ENCODE measurements at regions not wholly inside any gene's neighbourhood (a gene's known extent, or its start where the extent isn't known, plus 50 kb on each side); places are given as distances from the start of the nearest gene placed in this dataset.

DNA sequence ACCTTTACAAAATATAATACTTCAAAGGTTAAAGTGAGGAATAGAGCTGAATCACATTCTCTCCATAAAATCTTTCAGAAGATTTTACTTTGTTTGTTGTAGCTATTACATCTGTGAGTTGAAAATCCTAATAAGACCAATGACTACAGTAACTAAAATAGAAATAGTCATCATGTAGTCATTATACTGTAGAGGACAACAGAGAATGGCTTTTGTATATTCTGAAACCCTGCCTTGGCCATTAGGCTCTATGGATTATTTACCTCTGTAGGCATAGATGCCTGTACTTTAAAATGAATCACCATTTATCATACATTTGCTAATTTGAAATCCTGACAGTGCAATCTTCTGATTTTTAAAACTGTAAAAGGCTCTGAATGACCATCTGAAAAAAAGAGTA lies 923.0 kb downstream of the REEP3 start:
- intact Hi-C loops (cut with DNase I) = no loop called here
- H3K27ac ChIP-seq = no peak overlapping the region
- no peaks in the 10 kb centered on the region for H3K9me3 ChIP-seq
- H3K4me1 ChIP-seq (ENCODE audit: insufficient read depth) = no peaks in the 10 kb centered on the region
- no peaks in the 10 kb centered on the region for H3K36me3 ChIP-seq
- no peaks in the 10 kb centered on the region for H3K27me3 ChIP-seq
- TF ChIP-seq EP300 (IDR thresholded peaks at IDR 0.05) (no peak), POLR2A (IDR thresholded peaks at IDR 0.05) (no peak)
- no peak overlapping the region for H3K4me3 ChIP-seq
- DNase-seq = no peak

DNA sequence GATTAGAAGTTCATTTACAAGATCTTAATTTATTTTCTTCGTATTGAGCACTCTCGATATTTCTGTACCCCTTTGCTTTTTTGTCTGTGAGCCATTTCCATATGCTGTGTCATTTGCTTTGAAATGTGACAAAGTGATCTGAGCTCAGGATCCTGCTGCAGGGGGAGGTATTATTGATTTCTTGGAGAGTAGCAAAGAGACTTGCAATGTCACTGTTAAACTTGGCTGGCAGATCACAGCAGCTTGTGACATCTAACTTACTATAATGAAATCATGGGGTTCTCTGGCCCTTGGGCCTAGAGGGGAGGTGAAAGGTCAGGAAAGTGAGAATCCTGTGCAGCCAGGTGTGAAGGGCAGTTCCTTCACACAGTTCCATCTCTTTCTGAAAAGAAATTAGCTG lies 923.4 kb downstream of the REEP3 start:
- 91 to 93% (median 92%) methylated on average over 2 of the region's 2 CpGs for WGBS, 3 donors

DNA sequence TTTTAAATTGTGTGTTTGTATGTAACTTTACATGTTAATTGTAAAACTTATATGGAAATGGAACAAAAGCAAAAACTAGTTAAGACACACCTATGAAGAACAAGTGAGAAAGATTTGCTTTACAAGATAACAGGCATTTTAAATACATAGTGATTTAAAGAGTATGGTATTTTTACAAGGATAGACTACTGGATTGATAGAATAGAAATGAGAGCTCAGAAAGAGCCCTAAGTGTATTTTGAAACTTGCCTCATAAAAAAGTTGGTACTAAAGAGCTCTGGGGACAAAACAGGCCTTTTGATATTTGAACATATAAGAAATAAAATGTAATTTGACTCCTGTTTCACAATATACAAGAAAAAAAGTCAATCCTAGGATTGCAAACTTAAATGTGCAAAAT lies 928.4 kb downstream of the REEP3 start:
- no peak for TF ChIP-seq POLR2A (IDR thresholded peaks at IDR 0.05)

More for the DNA sequence above, 923.4 kb downstream of the REEP3 start:
- Histone ChIP-seq H3K4me3 (no peak overlapping the region), H3K36me3 (no peaks in the 10 kb centered on the region), H3K27me3 (no peaks in the 10 kb centered on the region), H3K9me3 (no peaks in the 10 kb centered on the region), H3K4me1 (ENCODE audit: insufficient read depth) (no peaks in the 10 kb centered on the region), H3K27ac (no peak overlapping the region)
- DNase-seq = no peak
- TF ChIP-seq, protein P1, sequence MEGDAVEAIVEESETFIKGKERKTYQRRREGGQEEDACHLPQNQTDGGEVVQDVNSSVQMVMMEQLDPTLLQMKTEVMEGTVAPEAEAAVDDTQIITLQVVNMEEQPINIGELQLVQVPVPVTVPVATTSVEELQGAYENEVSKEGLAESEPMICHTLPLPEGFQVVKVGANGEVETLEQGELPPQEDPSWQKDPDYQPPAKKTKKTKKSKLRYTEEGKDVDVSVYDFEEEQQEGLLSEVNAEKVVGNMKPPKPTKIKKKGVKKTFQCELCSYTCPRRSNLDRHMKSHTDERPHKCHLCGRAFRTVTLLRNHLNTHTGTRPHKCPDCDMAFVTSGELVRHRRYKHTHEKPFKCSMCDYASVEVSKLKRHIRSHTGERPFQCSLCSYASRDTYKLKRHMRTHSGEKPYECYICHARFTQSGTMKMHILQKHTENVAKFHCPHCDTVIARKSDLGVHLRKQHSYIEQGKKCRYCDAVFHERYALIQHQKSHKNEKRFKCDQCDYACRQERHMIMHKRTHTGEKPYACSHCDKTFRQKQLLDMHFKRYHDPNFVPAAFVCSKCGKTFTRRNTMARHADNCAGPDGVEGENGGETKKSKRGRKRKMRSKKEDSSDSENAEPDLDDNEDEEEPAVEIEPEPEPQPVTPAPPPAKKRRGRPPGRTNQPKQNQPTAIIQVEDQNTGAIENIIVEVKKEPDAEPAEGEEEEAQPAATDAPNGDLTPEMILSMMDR (IDR thresholded peaks at IDR 0.05) = no peak
- TF ChIP-seq EP300 (IDR thresholded peaks at IDR 0.05) (no peak), POLR2A (IDR thresholded peaks at IDR 0.05) (no peak)
- intact Hi-C loops (cut with DNase I) = no loop called here

DNA sequence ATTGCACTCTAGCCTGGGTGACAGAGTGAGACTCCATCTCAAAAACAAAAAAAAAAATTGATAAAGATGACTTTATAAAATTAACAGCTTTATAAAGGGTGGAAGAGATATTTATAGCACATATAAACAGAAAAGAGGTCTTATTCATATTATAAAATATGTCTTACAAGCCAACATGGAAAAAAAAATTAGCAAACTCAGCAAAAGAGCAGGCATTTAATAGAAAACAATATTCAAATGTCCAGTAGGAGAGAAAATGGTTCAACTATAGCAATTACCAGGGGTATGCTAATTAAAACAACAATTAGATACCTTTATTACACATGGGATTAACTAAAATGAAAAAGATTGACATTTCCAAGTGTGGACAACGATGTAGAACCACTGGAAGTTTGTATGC lies 929.1 kb downstream of the REEP3 start:
- intact Hi-C loops (cut with DNase I) = no loop called here
- Histone ChIP-seq H3K36me3 (no peaks in the 10 kb centered on the region), H3K9me3 (no peaks in the 10 kb centered on the region), H3K4me1 (ENCODE audit: insufficient read depth) (no peaks in the 10 kb centered on the region), H3K27me3 (no peaks in the 10 kb centered on the region), H3K27ac (no peak overlapping the region), H3K4me3 (no peak overlapping the region)
- TF ChIP-seq EP300 (IDR thresholded peaks at IDR 0.05) = no peak
- TF ChIP-seq, protein P1 (IDR thresholded peaks at IDR 0.05) = no peak
- TF ChIP-seq POLR2A (IDR thresholded peaks at IDR 0.05) = no peak
- no peak for DNase-seq
- 74 to 89% (median 85%) methylated on average over 1 of the region's 1 CpG for WGBS, 3 donors

More for the DNA sequence above, 928.4 kb downstream of the REEP3 start:
- no peaks in the 10 kb centered on the region for H3K36me3 ChIP-seq
- no peaks in the 10 kb centered on the region for H3K27me3 ChIP-seq
- H3K27ac ChIP-seq = no peak overlapping the region
- intact Hi-C loops (cut with DNase I) = no loop called here
- H3K4me1 ChIP-seq (ENCODE audit: insufficient read depth) = no peaks in the 10 kb centered on the region
- no peaks in the 10 kb centered on the region for H3K9me3 ChIP-seq
- no peak overlapping the region for H3K4me3 ChIP-seq
- DNase-seq = no peak

DNA sequence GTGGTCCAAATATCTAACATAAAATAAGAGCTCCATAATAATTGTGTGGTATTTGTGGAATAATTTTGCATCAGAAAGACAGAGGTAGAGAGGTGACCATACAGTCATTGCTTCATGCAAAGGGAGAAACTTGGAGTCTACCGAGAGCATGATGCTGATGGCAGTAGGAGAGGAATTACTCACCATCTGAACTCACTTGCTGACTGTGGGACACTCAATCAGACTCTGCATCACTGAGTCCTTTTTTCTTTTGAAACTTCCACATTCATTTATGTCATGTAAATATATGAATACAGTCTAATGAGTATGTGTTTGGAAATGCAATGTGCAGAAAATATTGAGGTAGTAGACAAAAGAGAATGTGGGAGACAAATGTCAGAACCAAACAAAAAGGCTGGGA lies 933.8 kb downstream of the REEP3 start:
- no peaks in the 10 kb centered on the region for H3K36me3 ChIP-seq
- 92 to 93% (median 93%) methylated on average over 1 of the region's 1 CpG for WGBS, 3 donors
- no peak overlapping the region for H3K4me3 ChIP-seq
- TF ChIP-seq, protein P1 (IDR thresholded peaks at IDR 0.05) = no peak
- TF ChIP-seq EP300 (IDR thresholded peaks at IDR 0.05) = no peak
- no peak for TF ChIP-seq POLR2A (IDR thresholded peaks at IDR 0.05)
- no peak overlapping the region for H3K27ac ChIP-seq
- H3K27me3 ChIP-seq = no peaks in the 10 kb centered on the region
- DNase-seq = no peak
- intact Hi-C loops (cut with DNase I) = no loop called here
- no peaks in the 10 kb centered on the region for H3K4me1 ChIP-seq (ENCODE audit: insufficient read depth)
- no peaks in the 10 kb centered on the region for H3K9me3 ChIP-seq

DNA sequence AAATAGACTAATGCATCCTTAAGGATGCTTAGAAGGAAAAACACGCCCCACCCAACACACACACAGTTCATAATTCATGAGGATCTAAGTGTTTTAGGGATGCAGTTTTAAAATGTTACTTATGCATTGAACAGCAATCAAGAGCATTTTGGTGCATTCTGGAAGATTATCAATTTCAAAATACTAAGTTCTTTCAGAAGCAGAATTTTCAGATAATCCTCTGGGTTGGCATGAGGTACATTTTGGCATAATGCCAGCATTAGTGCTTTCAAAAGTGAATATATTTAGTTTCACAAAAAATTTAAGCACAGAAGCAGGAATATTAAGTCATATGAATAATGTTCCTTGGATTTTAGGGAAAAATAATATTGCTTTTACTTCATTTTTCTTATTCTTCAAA lies 937.1 kb downstream of the REEP3 start:
- intact Hi-C loops (cut with DNase I) = no loop called here
- Histone ChIP-seq H3K27me3 (no peaks in the 10 kb centered on the region), H3K27ac (no peak overlapping the region), H3K4me3 (no peak overlapping the region), H3K9me3 (no peaks in the 10 kb centered on the region), H3K36me3 (no peaks in the 10 kb centered on the region), H3K4me1 (ENCODE audit: insufficient read depth) (no peaks in the 10 kb centered on the region)
- no peak for DNase-seq
- TF ChIP-seq, protein P1 (IDR thresholded peaks at IDR 0.05) = no peak
- no peak for TF ChIP-seq EP300 (IDR thresholded peaks at IDR 0.05)
- no peak for TF ChIP-seq POLR2A (IDR thresholded peaks at IDR 0.05)
- 72 to 81% (median 78%) methylated on average over 1 of the region's 1 CpG for whole genome bisulfite sequencing, 3 donors
